ENCODE measurements at regions not wholly inside any gene's neighbourhood (a gene's known extent, or its start where the extent isn't known, plus 50 kb on each side); places are given as distances from the start of the nearest gene placed in this dataset.

DNA sequence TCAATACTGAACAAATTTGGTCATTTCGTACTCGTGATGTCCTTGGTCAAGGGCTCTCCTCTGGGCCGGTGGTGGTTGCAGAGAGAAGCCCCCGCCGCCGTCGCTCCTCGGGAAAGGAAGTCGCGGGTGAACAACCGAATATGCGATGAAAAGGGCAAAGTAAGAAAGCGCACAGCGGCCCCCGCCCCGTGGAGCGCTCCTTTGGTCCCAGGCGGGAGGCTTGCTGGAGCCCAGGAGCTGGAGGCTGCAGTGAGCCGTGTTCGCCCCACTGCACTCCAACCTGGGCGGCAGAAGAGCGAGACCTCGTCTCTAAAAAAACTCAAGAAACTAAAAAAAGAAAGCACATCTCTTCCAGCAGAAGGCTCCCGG, 108.4 kb upstream of the LARP1 start:
- Histone ChIP-seq H4K91ac (replicated peaks; ENCODE audit: insufficient read length, low read length) (no peak overlapping the region), H3K27ac (ENCODE audit: low read depth, low read length) (no peak overlapping the region), H3K4ac (replicated peaks; ENCODE audit: insufficient read length, low read depth, low read length) (no peak overlapping the region), H3K14ac (ENCODE audit: insufficient read length) (no peak overlapping the region), H3K27me3 (replicated peaks in 1 of 4; ENCODE audit: control insufficient read depth in 3 of 4, extremely low read depth in 1 of 4, insufficient read depth in 3 of 4, low read length in 3 of 4) (peaks cover 0 to 19% (median 12%) of the 10 kb centered on the region in 4 experiments; a peak in 5 of 7 replicates), H4K8ac (ENCODE audit: extremely low read depth, insufficient read depth, low read length) (peak overlapping the region; percentile 73; the same call in 1 of the 2 replicates), H3K18ac (ENCODE audit: extremely low read depth, low read length) (0 out of 2 replicates have a peak overlapping the region, but pooled peaks have one; percentile 83), H3K79me2 (ENCODE audit: control insufficient read depth in 1 of 2, insufficient read depth in 2 of 2, low read length in 2 of 2) (no peaks in the 10 kb centered on the region), H3K79me1 (ENCODE audit: low read depth, low read length) (no peaks in the 10 kb centered on the region), H3K9ac (replicated peaks in 1 of 4; ENCODE audit: extremely low read depth in 1 of 4, low read depth in 3 of 4, low read length in 3 of 4) (0 out of 7 replicates have a peak overlapping the region, but pooled peaks of 1 of the 4 experiments have one; percentile 20), H3K23me2 (ENCODE audit: low read depth, low read length) (peaks cover 2% of the 10 kb centered on the region; the same call in 1 of the 2 replicates), H4K5ac (ENCODE audit: insufficient read length, low read depth, low read length) (no peak overlapping the region), H2BK20ac (ENCODE audit: low read length) (no peak overlapping the region), H2BK5ac (ENCODE audit: low read depth, low read length) (no peak overlapping the region), H3K23ac (ENCODE audit: insufficient read length) (no peak overlapping the region), H2AK5ac (ENCODE audit: low read depth, low read length) (no peak overlapping the region), H4K20me1 (replicated peaks in 1 of 2; ENCODE audit: control insufficient read depth in 1 of 2, insufficient read depth in 2 of 2, low read length in 2 of 2) (no peaks in the 10 kb centered on the region), H3K36me3 (ENCODE audit: control insufficient read depth in 2 of 4, insufficient read depth in 4 of 4, low read length in 3 of 4) (no peaks in the 10 kb centered on the region), H2AFZ (ENCODE audit: low read length) (peak overlapping the region; percentile 84; the same call in 1 of the 2 replicates), H2BK12ac (ENCODE audit: low read depth, low read length) (no peak overlapping the region), H3K9me3 (ENCODE audit: insufficient read depth in 2 of 2, low read depth in 1 of 2, low read length in 1 of 2) (peaks cover 3 to 6% of the 10 kb centered on the region in 2 experiments; a peak in 1 of 4 replicates), H3K4me3 (ENCODE audit: extremely low read depth in 1 of 4, insufficient read depth in 2 of 4, low read depth in 3 of 4, low read length in 4 of 4) (peak overlapping the region in 2 of 4 experiments; percentile 47 to 53; a peak in 5 of 8 replicates), H3K4me2 (ENCODE audit: insufficient read depth in 1 of 2, low read depth in 2 of 2, low read length in 2 of 2) (peak overlapping the region; percentile 63 to 69), H2BK15ac (ENCODE audit: low read length) (no peak overlapping the region), H3K4me1 (replicated peaks in 1 of 4; ENCODE audit: control insufficient read depth in 3 of 4, insufficient read depth in 4 of 4, low read length in 3 of 4) (peaks cover 0 to 9% (median 5%) of the 10 kb centered on the region in 4 experiments; a peak in 4 of 7 replicates), H3K56ac (replicated peaks; ENCODE audit: insufficient read length, low read depth, low read length) (no peak overlapping the region), H2BK120ac (replicated peaks; ENCODE audit: low read depth, low read length) (no peak overlapping the region)
- TF ChIP-seq RBBP5 (IDR thresholded peaks at IDR 0.05; ENCODE audit: borderline replicate concordance, low read depth, low read length), result no peak
- no peak for TF ChIP-seq SP4 (IDR thresholded peaks at IDR 0.05; ENCODE audit: low read length)
- TF ChIP-seq, protein P1, sequence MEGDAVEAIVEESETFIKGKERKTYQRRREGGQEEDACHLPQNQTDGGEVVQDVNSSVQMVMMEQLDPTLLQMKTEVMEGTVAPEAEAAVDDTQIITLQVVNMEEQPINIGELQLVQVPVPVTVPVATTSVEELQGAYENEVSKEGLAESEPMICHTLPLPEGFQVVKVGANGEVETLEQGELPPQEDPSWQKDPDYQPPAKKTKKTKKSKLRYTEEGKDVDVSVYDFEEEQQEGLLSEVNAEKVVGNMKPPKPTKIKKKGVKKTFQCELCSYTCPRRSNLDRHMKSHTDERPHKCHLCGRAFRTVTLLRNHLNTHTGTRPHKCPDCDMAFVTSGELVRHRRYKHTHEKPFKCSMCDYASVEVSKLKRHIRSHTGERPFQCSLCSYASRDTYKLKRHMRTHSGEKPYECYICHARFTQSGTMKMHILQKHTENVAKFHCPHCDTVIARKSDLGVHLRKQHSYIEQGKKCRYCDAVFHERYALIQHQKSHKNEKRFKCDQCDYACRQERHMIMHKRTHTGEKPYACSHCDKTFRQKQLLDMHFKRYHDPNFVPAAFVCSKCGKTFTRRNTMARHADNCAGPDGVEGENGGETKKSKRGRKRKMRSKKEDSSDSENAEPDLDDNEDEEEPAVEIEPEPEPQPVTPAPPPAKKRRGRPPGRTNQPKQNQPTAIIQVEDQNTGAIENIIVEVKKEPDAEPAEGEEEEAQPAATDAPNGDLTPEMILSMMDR (IDR thresholded peaks at IDR 0.05; ENCODE audit: control extremely low read depth in 1 of 3, insufficient read depth in 1 of 3, low read depth in 1 of 3, low read length in 3 of 3), result no peak
- no peak for TF ChIP-seq RXRA (IDR thresholded peaks at IDR 0.05; ENCODE audit: insufficient read depth, low read depth, low read length)
- FAIRE-seq (no peak), DNase-seq (ENCODE audit: low read depth in 1 of 2, low spot score in 2 of 2) (no peak)
- 49% methylated on average over 24 of the region's 24 CpGs; no CpG with 5 or more reads in 1 of the 2 experiments for WGBS, 2 experiments (ENCODE audit: extremely low coverage in 1 of 2, insufficient coverage in 1 of 2, insufficient read length in 1 of 2, insufficient replicate concordance in 2 of 2, low coverage in 1 of 2, low lambda C conversion rate in 2 of 2, missing lambda C conversion rate in 1 of 2)
- ChIA-PET CTCF (ENCODE audit: partially characterized antibody) (interaction anchor here (0.6 to 1.7 kb wide), 8 partner anchors 8 to 236 kb away, joined by 3 to 6 read pairs (median 4); no protein-coding TSS in a partner anchor), POLR2A (ENCODE audit: partially characterized antibody) (interaction anchor here (0.9 to 1.8 kb wide), 6 partner anchors 14 to 221 kb away, joined by 3 to 5 read pairs (median 4); partner anchors contain the start of gene CNOT8)
